ENCODE measurements at regions not wholly inside any gene's neighbourhood (a gene's known extent, or its start where the extent isn't known, plus 50 kb on each side); places are given as distances from the start of the nearest gene placed in this dataset.

GRCh38 chr14:101196795-101197590, 293.5 kb upstream of the RTL1 start:
- no peak for DNase-seq

GRCh38 chr14:101197595-101198397, 294.3 kb upstream of the RTL1 start:
- DNase-seq, result no peak

- no peak for DNase-seq
These were observed 295.0 kb upstream of the RTL1 start for GRCh38 chr14:101198398-101199027.

GRCh38 chr14:101199028-101199770, 295.7 kb upstream of the RTL1 start:
- no peak for DNase-seq

DNA sequence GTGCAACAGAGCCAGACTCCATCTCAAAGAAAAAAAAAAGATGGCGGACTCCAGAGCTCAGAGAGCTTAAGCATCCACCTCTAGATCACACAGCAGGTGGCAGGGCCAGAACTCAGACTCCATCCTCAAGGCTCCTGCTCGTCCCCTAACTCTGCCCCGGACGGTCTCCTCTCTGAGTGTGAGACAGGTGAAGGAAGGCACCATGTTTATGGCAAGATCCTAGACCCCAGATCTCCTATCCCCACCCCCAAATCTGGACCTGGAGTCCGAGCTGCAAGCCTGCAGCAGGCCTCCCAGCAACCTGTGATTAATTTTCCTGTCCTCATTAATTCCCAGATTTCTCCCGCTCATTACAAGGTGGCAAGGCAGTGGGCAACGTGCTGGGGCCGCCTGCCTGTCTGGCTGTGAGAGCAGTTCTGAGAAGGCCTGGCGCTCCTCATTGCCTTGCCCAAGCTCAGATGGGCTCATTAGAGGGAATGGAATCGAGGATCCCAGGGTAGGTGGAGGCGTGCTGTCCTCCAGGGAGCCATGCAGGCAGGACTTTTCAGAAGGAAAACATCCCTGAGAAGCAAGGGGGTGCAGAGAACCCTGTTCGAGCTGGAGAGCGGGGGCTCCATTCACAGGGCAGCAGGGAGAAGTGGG, 296.6 kb upstream of the RTL1 start:
- no peak for DNase-seq

GRCh38 chr14:101200650-101201516, 297.4 kb upstream of the RTL1 start:
- DNase-seq, result no peak

- DNase-seq, result no peak
These were observed 298.1 kb upstream of the RTL1 start for GRCh38 chr14:101201535-101202151.

DNA sequence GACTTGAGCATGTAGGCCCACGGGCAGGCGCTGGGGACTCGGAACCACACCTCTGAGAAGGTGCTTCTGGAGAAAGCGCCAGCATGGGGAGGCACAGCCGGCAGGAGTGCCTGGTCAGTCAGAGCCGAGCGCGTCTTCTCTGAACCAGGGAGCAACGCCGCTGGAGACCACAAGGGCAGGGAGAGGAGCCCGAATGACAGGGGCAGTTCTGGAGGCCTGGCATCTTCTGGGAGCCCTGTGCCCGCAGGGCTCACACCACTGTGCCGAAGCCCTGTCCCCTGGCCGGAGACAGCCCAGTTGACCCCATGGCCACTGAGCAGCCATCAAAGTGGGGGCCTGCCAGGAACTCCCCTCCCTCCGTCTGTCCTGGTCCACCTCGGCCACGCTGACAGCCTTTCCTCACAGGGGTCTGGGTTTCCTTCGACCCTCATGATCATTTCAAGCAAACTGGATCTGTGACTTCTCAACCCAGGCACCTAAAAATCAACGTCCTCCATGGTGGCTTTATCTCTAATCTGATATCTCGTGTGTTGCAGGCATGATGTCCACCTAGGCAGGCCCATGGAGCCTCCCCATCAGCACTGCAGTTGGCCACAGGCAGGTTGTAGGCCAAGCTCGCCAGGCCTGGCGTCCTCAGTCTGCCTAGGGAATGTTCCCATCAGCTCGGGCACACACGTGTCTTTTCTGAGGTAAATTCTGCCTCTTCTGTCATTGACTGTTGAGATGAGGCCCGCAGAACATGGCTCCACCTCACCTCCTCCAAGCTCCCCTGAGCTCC, 299.3 kb upstream of the RTL1 start:
- no peak for DNase-seq

DNA sequence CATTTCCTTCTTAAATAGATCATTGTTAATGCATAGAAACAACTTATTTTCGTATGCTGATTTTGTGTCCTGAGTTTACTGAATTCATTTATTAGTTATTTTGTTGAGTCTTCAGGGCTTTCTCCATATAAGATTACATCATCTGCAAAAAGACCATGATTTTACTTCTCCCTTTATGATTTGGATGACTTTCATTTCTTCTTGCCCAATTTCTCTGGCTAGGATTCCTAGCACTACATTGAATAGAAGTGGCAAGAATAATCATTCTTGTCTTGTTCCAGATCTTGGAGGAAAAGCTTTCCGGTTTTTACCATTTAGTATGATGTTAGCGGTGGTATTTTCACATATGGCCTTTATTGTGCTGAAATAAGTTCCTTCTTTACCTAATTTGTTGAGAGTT, 303.0 kb upstream of the RTL1 start:
- DNase-seq, result no peak

- DNase-seq, result no peak
These were observed 303.5 kb upstream of the RTL1 start for GRCh38 chr14:101207041-101207440.

DNA sequence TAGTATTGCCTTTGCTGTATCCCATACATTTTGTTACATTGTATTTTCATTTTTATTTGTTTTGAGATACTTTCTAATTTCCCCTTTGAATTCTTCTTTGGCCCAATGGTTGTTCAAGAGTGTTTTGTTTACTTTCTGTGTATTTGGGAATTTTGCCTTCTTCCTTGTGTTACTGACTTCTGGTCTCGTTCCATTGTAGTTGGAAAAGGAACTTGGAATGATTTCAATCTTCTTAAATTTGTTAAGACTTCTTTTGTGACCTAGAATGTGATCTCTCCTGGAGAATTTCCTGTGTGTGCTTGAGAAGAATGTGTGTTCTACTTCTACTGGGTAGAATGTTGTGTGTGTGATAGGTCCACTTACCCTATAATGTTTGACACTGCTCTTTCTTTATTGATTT, 304.4 kb upstream of the RTL1 start:
- no peak for DNase-seq

- DNase-seq, result no peak
These were observed 306.1 kb upstream of the RTL1 start for GRCh38 chr14:101209594-101209993.

- DNase-seq, result no peak
These were observed 311.7 kb upstream of the RTL1 start for GRCh38 chr14:101215266-101215665.

GRCh38 chr14:101215927-101216326, 312.4 kb upstream of the RTL1 start:
- no peak for DNase-seq

DNA sequence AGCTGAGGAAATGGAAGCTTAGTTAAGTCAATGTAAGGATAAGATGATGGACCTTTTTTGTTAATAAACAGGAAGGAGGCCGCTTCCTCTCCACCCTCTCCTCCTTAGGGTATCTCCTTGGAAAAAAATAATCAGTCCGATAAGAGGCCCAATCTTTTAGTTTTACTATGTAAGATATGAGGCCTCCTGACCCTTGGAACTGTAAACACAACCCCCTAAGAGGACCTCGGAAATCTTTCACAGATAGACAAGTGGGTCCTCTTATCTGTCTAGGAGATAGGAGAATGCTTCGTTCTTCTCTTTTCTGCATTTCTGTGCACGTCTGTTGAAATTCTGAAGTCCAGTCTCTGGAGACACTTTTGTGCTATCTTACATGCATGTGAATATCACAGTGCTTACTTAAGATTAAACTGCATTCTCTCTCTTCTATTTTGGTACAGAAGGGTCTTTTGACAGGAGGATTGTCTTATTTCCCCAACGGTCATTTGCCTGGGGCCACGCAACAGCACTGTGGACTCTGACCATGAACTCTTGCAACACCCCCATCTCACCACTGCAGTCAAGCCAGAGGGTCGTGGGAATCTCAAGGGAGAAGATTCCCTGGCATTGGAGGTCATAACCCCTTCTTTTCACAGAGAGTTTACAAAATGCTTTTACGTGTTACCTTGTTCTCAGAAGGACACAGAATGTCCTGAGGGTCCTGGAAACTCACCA, 313.0 kb upstream of the RTL1 start:
- DNase-seq, result no peak

GRCh38 chr14:101217080-101217463, 313.6 kb upstream of the RTL1 start:
- no peak for DNase-seq

DNA sequence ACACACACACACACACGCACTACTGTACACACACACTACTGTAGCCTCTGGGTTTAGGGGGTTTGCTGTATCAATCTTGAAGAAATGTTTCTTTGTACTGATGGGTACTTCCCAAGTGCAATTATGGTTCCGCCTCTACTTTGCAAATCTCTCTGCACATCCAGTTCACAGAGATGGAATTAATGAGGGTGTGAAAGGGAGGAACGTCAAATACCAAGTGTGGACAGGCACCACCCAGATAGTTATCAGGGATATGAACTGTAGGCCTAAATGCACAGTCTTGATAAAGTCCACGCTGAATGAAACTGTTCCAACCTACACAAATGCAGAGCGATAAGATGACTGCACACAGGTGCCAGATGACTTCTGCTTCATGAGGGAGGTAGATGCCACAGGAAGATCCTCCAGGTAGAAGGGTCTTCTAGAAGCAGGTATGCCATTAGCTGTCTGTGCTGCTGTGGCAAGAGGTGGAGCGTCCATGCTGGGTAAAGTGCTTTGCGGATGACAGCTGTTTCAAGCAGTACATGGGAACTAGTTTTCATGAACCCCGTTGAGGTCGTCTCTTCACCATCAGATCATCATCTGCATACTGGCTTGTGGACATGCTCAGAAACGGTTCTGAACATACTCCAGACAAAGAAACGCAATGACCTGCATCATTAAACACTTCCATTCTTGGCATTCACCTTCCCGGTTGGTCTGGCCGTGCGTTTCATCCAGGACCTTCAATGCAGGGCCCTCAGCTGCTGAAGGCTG, 314.3 kb upstream of the RTL1 start:
- no peak for DNase-seq

- DNase-seq, result no peak
These were observed 316.6 kb upstream of the RTL1 start for GRCh38 chr14:101219896-101220703.
